ENCODE measurements at regions not wholly inside any gene's neighbourhood (a gene's known extent, or its start where the extent isn't known, plus 50 kb on each side); places are given as distances from the start of the nearest gene placed in this dataset.

- Mint-ChIP-seq H3K36me3 (ENCODE audit: low read depth, unreplicated experiment) (no peaks in the 10 kb centered on the region), H3K9me3 (ENCODE audit: unreplicated experiment) (no peaks in the 10 kb centered on the region), H3K4me3 (ENCODE audit: unreplicated experiment) (no peak overlapping the region), H3K27me3 (ENCODE audit: unreplicated experiment) (no peaks in the 10 kb centered on the region), H3K4me1 (ENCODE audit: unreplicated experiment) (no peaks in the 10 kb centered on the region), H3K27ac (ENCODE audit: unreplicated experiment) (no peak overlapping the region)
- no peak for DNase-seq (ENCODE audit: low spot score)
- TF ChIP-seq, protein P1, sequence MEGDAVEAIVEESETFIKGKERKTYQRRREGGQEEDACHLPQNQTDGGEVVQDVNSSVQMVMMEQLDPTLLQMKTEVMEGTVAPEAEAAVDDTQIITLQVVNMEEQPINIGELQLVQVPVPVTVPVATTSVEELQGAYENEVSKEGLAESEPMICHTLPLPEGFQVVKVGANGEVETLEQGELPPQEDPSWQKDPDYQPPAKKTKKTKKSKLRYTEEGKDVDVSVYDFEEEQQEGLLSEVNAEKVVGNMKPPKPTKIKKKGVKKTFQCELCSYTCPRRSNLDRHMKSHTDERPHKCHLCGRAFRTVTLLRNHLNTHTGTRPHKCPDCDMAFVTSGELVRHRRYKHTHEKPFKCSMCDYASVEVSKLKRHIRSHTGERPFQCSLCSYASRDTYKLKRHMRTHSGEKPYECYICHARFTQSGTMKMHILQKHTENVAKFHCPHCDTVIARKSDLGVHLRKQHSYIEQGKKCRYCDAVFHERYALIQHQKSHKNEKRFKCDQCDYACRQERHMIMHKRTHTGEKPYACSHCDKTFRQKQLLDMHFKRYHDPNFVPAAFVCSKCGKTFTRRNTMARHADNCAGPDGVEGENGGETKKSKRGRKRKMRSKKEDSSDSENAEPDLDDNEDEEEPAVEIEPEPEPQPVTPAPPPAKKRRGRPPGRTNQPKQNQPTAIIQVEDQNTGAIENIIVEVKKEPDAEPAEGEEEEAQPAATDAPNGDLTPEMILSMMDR (IDR thresholded peaks at IDR 0.05; ENCODE audit: unreplicated experiment) = no peak
These were observed 1355.8 kb upstream of the PRMT6 start for GRCh38 chr1:105700723-105701122.

DNA sequence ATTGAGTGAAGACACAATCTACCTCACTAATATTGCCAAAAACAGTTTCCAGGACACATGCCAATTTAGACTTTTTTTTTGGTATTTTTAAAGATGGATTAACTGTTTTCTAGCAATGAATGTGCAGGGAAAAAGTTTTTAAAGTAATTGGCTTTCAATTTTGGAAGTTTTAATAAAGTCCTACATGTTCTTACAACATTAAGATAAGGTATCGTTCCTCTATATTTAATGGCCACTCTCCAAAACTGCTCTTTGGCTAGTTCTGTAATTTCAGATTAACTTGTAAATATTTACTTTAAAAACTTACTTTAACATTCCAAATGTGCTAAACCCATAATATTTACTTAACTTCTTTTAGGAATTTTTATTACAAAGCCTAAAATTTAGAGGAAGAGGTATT, 1332.2 kb upstream of the PRMT6 start:
- H3K27ac Mint-ChIP-seq (ENCODE audit: unreplicated experiment) = no peak overlapping the region
- no peak for DNase-seq (ENCODE audit: low spot score)
- no peaks in the 10 kb centered on the region for H3K9me3 Mint-ChIP-seq (ENCODE audit: unreplicated experiment)
- TF ChIP-seq, protein P1 (IDR thresholded peaks at IDR 0.05; ENCODE audit: unreplicated experiment) = no peak
- H3K4me3 Mint-ChIP-seq (ENCODE audit: unreplicated experiment) = no peak overlapping the region
- no peaks in the 10 kb centered on the region for H3K4me1 Mint-ChIP-seq (ENCODE audit: unreplicated experiment)
- no peaks in the 10 kb centered on the region for H3K36me3 Mint-ChIP-seq (ENCODE audit: low read depth, unreplicated experiment)
- H3K27me3 Mint-ChIP-seq (ENCODE audit: unreplicated experiment) = no peaks in the 10 kb centered on the region

DNA sequence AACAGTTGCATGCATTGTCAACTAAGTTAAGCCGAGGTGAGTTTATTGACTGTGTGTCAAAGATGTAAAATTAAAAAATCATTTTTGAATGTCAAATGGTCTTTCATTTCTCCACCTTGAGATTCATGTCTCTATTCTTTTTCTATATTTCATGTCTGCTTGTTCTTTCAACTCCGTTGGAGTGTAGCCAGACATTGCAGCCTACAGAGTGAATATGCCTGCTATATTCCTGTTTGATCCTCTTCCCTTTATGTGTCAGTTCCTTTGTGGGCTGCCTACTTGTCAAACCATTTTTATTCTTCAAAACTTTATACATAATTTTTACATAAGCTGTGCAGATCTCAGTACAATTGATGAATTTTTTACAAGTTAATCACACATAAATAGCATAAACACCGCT, 1325.8 kb upstream of the PRMT6 start:
- TF ChIP-seq, protein P1 (IDR thresholded peaks at IDR 0.05; ENCODE audit: unreplicated experiment) = no peak
- no peak for DNase-seq (ENCODE audit: low spot score)
- Mint-ChIP-seq H3K27ac (ENCODE audit: unreplicated experiment) (no peak overlapping the region), H3K9me3 (ENCODE audit: unreplicated experiment) (no peaks in the 10 kb centered on the region), H3K4me3 (ENCODE audit: unreplicated experiment) (no peak overlapping the region), H3K36me3 (ENCODE audit: low read depth, unreplicated experiment) (no peaks in the 10 kb centered on the region), H3K4me1 (ENCODE audit: unreplicated experiment) (no peaks in the 10 kb centered on the region), H3K27me3 (ENCODE audit: unreplicated experiment) (no peaks in the 10 kb centered on the region)

DNA sequence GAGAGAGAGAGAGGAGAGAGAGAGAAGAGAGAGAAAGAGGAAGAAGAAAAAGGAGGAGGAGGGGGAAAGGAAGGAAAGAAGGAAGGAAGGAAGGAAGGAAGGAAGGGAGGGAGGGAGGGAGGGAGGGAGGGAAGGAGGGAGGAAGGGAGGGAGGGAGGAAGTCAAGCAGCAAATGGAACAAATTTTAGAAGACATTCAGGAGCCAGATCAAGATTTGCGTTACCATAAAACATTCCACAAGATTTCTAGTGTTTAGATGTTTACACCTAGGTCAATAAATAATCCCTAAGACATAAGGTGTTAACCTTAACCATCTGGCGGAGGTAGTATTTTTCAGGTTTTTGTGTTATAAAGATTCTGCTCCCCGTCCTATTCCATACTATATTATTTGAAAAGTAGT, 1320.1 kb upstream of the PRMT6 start:
- no peaks in the 10 kb centered on the region for H3K9me3 Mint-ChIP-seq (ENCODE audit: unreplicated experiment)
- H3K4me3 Mint-ChIP-seq (ENCODE audit: unreplicated experiment) = no peak overlapping the region
- no peak for DNase-seq (ENCODE audit: low spot score)
- TF ChIP-seq, protein P1 (IDR thresholded peaks at IDR 0.05; ENCODE audit: unreplicated experiment) = no peak
- no peaks in the 10 kb centered on the region for H3K27me3 Mint-ChIP-seq (ENCODE audit: unreplicated experiment)
- H3K27ac Mint-ChIP-seq (ENCODE audit: unreplicated experiment) = no peak overlapping the region
- no peaks in the 10 kb centered on the region for H3K4me1 Mint-ChIP-seq (ENCODE audit: unreplicated experiment)
- no peaks in the 10 kb centered on the region for H3K36me3 Mint-ChIP-seq (ENCODE audit: low read depth, unreplicated experiment)

- Mint-ChIP-seq H3K4me3 (ENCODE audit: unreplicated experiment) (no peak overlapping the region), H3K27ac (ENCODE audit: unreplicated experiment) (no peak overlapping the region), H3K36me3 (ENCODE audit: low read depth, unreplicated experiment) (no peaks in the 10 kb centered on the region), H3K9me3 (ENCODE audit: unreplicated experiment) (no peaks in the 10 kb centered on the region), H3K27me3 (ENCODE audit: unreplicated experiment) (no peaks in the 10 kb centered on the region), H3K4me1 (ENCODE audit: unreplicated experiment) (no peaks in the 10 kb centered on the region)
- TF ChIP-seq, protein P1 (IDR thresholded peaks at IDR 0.05; ENCODE audit: unreplicated experiment) = no peak
- no peak for DNase-seq (ENCODE audit: low spot score)
These were observed 1276.7 kb upstream of the PRMT6 start for GRCh38 chr1:105779727-105780126.
